Activated naive CD4-positive, alpha-beta T cell treated with anti-CD3 and anti-CD28 coated beads, Interleukin-2, amount 50 U/mL, for 24 hours (primary cell): ENCODE measurements at regions not wholly inside any gene's neighbourhood (a gene's known extent, or its start where the extent isn't known, plus 50 kb on each side); places are given as distances from the start of the nearest gene placed in this dataset.

Experiments
- H3K27ac Mint-ChIP-seq: one replicate; pipeline ENCODE4 v1.8.0; 2021; ENCODE audit warnings: mild to moderate bottlenecking, mixed read lengths
- H3K27me3 Mint-ChIP-seq: one replicate; pipeline ENCODE4 v1.8.0; 2021; ENCODE audit warnings: mixed read lengths
- H3K36me3 Mint-ChIP-seq: one replicate; pipeline ENCODE4 v1.8.0; 2021; ENCODE audit warnings: mixed read lengths
- H3K4me1 Mint-ChIP-seq: one replicate; pipeline ENCODE4 v1.8.0; 2021; ENCODE audit warnings: mixed read lengths
- H3K4me3 Mint-ChIP-seq: one replicate; pipeline ENCODE4 v1.8.0; 2021; ENCODE audit warnings: mild to moderate bottlenecking, mixed read lengths
- H3K9me3 Mint-ChIP-seq: one replicate; pipeline ENCODE4 v1.8.0; 2021; ENCODE audit warnings: mixed read lengths

DNA sequence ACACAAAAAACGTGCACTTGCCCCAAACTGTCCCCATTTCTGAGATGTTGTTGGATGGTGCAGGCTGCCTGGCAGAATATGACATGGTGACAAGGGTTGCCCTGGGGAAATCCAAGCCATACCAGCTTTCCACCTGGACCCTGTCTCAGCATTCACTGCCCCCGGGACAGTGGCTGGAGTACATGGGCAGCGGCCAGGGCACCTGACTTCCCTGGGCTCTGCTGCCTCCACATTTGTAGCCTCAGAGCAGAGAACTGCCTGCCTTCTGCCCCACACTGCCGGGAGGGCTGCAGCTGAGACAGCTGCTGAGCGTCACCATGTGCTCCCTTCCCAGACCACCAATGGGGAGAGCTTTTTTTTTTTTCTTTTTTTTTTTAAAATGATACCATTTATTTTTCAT, 222.9 kb upstream of the ZNF32 start:
- H3K9me3 Mint-ChIP-seq, result no peaks in the 10 kb centered on the region
- H3K27ac Mint-ChIP-seq, result no peak overlapping the region
- H3K36me3 Mint-ChIP-seq, result no peaks in the 10 kb centered on the region
- no peaks in the 10 kb centered on the region for H3K27me3 Mint-ChIP-seq
- no peak overlapping the region for H3K4me3 Mint-ChIP-seq
- H3K4me1 Mint-ChIP-seq, result no peaks in the 10 kb centered on the region

DNA sequence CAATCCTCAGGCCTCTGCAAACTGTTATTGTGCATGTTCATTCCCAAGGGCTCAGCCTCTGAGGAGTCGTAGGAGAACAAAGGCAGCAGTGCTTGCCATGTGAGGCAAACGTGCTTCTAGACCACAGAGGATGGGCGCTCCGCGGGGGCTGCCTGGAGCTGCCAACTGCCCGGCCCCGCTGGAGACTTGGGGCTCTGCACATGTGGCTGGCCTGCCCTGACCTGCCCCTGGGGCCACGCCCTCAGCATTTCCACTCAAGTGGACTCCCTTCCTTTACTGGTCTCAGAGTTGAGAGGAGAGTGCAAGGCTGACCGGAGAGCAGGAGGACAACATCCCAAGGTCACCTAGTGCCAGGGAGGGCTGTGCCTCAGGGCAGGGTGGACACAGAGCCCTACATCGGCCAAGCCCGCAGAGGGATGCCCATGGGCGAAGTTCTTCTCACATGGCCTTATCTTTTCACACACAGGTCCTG, 222.3 kb upstream of the ZNF32 start:
- Mint-ChIP-seq H3K27me3 (no peaks in the 10 kb centered on the region), H3K4me3 (no peak overlapping the region), H3K4me1 (no peaks in the 10 kb centered on the region), H3K27ac (no peak overlapping the region), H3K9me3 (no peaks in the 10 kb centered on the region), H3K36me3 (no peaks in the 10 kb centered on the region)

DNA sequence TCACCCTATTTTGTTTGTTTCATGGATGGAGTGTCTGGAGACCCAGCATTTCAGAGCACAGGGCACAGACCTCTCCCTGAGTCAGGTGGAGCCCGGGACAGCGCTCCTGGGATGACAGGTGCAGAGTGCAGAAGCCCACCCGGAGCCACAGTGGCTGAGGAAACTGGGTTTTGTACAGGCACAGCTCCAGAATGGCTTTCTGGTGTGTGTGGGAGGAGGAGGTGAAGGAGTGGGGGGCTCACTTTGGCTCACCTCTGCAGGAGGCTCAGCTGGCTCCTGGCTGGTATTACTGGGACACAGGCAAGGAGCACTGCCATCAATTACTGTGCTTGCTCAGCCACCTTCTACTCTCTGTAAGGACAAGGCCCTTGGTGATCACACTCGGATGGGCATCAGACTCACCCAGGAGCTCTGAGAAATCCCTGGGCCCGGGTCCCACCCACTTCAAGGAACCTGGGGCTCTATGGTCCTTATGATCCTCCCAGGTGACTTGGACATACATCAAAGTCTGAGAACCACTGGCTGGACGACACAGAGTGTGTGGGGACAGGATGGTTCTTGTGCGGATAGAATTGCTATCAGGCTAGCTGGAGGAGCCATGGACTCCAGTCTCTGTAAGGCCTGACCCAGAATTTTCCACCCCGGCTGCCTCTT, 221.1 kb upstream of the ZNF32 start:
- no peaks in the 10 kb centered on the region for H3K9me3 Mint-ChIP-seq
- no peaks in the 10 kb centered on the region for H3K36me3 Mint-ChIP-seq
- H3K4me1 Mint-ChIP-seq, result no peaks in the 10 kb centered on the region
- H3K4me3 Mint-ChIP-seq, result no peak overlapping the region
- H3K27me3 Mint-ChIP-seq, result no peaks in the 10 kb centered on the region
- H3K27ac Mint-ChIP-seq, result no peak overlapping the region

DNA sequence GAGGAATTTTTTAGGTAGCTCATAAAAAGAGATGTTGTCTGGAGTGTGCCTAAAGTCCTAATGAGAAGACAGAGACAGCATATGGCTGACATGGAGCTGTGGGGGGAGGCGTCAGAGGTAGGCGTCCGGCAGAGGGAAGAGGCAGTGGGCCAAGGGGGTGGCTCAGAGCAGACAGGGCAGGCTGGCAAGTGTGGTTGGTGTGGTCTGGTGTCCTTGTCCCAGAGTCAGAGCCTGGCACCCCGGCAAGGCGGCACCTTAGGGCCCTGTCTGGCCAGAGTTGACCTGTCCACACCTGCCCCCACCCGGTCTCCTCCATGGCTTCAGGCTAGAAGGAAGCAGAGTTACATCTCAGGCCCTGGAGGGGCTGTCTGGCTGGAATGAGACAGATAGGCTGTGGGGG, 220.3 kb upstream of the ZNF32 start:
- Mint-ChIP-seq H3K27me3 (no peaks in the 10 kb centered on the region), H3K4me1 (no peaks in the 10 kb centered on the region), H3K27ac (peak overlapping the region; percentile 6), H3K9me3 (no peaks in the 10 kb centered on the region), H3K36me3 (no peaks in the 10 kb centered on the region), H3K4me3 (no peak overlapping the region)

DNA sequence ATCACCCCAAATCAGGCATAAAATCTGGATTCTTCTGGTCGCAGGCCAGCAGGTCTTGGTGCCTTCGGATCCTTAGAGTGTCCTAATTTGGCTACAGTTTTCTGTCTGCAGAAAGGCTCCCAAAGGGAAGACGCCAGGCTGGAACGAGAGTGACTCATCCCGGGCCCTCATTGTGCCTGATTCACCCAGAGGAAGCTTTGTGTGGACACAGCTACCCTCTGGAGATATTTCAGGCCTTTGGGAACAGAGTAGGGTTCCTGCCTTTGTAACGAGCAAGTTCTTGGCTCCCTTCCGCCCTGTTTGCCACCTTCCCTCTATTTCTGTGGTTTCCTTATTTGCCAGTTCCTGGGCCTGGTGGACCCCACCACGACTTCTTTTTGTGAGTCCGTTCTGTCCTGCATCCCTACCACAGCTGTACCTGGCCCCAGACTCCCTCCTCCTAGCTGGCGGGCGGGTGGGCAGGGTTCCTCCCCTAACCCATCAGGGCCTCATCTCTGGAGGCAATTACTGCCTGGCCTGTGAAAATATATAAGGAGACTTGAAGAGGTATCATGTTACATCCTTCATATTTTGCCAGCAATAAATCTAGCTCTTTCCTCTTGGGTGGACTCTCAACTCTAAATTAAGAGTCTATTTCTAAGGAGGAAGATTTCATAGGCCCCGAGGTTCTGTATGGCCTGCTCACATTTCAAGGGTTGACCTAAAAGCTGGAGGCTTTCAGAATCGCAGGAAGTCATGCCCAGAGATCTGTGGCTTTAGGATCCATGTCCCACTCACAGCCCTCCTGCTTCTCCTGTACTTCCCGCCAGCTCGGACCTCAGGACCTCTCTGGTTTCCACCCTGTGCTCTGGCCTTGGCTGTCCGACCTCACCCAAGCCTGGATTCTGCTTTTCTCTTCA, 219.2 kb upstream of the ZNF32 start:
- no peak overlapping the region for H3K27ac Mint-ChIP-seq
- H3K9me3 Mint-ChIP-seq, result no peaks in the 10 kb centered on the region
- H3K4me1 Mint-ChIP-seq, result no peaks in the 10 kb centered on the region
- no peaks in the 10 kb centered on the region for H3K36me3 Mint-ChIP-seq
- no peaks in the 10 kb centered on the region for H3K27me3 Mint-ChIP-seq
- H3K4me3 Mint-ChIP-seq, result no peak overlapping the region

DNA sequence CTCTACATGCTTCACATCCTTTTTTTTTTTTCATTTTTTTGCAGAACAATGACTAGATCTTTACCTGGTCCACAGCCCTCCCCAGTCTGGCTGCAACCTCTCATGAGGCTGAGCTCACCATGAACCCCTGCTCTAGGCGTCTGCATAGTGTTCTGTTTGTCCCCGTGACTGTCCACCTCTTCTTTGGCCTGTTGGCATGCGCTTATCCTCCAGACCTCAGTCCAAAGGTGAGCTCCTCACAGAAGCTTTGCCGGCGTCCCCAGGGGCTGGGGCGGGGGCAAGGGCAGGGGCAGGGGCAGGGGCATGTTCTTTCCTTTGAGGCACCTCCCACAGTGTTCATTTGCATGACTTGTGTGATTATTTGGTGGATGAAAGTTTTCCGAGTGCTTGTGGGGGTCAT, 218.4 kb upstream of the ZNF32 start:
- no peaks in the 10 kb centered on the region for H3K9me3 Mint-ChIP-seq
- H3K27ac Mint-ChIP-seq, result no peak overlapping the region
- no peak overlapping the region for H3K4me3 Mint-ChIP-seq
- H3K36me3 Mint-ChIP-seq, result no peaks in the 10 kb centered on the region
- peaks cover 4% of the 10 kb centered on the region for H3K4me1 Mint-ChIP-seq
- no peaks in the 10 kb centered on the region for H3K27me3 Mint-ChIP-seq

DNA sequence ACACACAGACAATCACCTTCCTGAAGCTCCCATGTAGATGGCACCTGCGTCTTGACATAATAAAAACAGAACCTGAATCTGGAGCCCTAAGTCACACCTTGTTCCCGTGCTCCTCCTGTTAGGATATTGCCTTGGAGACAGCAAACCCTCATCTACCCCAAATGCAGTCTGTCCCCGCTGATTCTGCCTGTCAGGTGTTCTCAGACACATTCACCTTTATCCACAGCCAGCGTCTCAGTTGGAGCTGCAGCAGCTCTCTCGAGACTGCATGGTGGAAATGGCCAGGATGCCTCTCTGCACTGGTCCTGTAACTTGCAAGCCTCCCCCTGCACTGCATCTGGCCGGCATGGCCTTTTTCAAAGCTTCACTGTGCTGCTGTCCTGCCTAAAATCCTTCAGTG, 218.0 kb upstream of the ZNF32 start:
- H3K27me3 Mint-ChIP-seq, result no peaks in the 10 kb centered on the region
- H3K4me1 Mint-ChIP-seq, result peaks cover 7% of the 10 kb centered on the region
- no peaks in the 10 kb centered on the region for H3K36me3 Mint-ChIP-seq
- no peak overlapping the region for H3K4me3 Mint-ChIP-seq
- no peaks in the 10 kb centered on the region for H3K9me3 Mint-ChIP-seq
- H3K27ac Mint-ChIP-seq, result no peak overlapping the region

DNA sequence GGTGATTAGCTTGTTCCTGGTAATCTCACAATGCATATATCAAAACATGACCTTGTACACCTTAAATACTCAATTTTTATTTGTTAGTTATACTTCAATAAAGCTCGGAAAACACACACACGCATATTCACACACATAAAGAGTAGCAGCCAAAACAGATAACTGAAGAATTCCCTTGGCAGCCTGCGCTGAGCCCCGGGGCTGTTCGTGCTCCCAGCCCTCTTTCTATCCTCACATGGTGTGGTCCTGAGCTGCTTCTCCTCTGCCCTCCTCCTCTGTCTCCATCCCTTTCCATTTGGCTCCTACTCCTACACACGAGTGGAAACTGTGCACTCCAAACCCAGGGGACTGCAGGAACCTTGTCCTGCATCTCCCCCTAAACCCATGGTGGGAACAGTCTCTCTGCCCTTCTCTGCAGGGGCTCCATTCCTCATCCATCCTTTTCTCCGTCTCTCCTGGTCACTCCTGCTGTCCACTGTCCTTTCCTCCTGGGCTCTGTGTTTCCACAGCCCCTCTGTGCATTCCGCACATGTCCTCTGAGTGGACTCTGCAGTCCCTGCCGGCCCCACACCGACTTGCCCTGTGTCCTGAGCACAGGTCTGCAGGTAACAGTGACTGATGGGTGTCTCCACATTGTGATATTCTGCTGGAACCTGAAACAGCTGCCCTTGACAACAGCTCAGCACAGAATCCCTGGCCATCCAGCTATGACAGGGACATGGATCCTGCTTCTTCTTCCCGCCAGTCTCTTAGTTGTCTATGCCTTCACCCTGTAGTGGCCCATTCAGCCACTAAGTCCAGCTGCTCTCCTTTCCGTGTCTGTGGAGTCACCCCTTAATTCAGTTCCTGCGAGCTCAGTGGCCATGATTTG, 216.8 kb upstream of the ZNF32 start:
- Mint-ChIP-seq H3K36me3 (no peaks in the 10 kb centered on the region), H3K27ac (no peak overlapping the region)

DNA sequence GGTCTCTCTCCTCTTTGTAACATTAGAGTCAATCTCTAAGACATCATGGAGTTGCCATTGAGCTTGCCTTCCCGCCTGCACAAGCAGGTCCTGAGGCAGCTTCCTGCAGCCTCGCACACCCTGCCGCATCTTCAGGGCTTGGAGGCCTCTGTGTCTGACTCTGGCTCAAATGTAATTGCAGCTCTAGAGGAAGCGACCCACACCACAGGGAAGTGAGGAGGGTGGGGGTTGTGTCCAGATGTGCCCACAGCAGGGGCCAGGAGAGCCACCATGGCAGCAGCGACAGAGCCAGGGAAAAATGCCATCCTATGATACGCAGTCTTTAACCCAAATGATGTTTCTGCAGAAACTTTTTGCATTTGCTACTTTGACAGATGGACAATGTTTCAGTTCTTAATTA, 216.0 kb upstream of the ZNF32 start:
- Mint-ChIP-seq H3K4me3 (no peak overlapping the region), H3K36me3 (no peaks in the 10 kb centered on the region), H3K4me1 (peaks cover 7% of the 10 kb centered on the region), H3K27ac (no peak overlapping the region), H3K9me3 (no peaks in the 10 kb centered on the region), H3K27me3 (no peaks in the 10 kb centered on the region)

More for the DNA sequence above, 216.8 kb upstream of the ZNF32 start:
- Mint-ChIP-seq H3K9me3 (no peaks in the 10 kb centered on the region), H3K27me3 (no peaks in the 10 kb centered on the region), H3K4me1 (peaks cover 7% of the 10 kb centered on the region), H3K4me3 (no peak overlapping the region)

DNA sequence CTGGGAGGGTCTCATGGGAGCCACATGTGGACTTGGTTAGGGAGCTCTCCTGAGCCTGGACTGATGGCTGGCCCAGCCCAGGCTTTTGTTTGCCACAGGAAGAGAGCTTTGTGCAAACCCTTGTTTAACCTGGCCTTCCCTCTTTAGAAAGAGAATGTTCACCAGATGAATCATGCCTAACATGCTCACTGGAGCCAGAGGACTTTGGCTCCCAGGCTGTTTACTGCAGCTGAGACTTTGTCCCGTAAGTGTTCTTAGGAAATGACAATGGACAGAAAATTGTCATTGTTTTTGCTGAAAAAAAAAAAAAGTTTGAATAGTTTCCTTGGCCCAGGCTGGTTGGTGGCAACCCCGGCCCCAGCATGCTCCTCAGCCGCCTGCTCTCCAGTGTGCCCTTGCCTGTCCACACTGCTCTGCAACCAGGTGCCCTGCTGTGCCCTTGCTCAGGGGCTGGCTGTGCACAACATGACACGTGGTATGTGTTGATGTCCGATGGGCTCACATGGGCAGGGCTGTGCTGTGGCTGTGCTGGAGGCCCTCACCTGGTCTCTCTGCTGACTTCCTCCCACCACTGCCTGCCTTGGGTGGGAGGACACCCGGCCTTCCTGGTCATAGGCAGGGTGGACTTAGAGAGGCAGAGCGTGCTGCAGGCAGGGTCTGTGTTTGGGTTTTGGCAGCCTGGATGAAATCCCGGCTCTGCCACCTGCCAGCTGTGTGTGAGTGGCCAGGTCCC, 215.3 kb upstream of the ZNF32 start:
- Mint-ChIP-seq H3K27me3 (no peaks in the 10 kb centered on the region), H3K9me3 (no peaks in the 10 kb centered on the region), H3K36me3 (no peaks in the 10 kb centered on the region), H3K27ac (no peak overlapping the region), H3K4me3 (no peak overlapping the region), H3K4me1 (peaks cover 7% of the 10 kb centered on the region)

DNA sequence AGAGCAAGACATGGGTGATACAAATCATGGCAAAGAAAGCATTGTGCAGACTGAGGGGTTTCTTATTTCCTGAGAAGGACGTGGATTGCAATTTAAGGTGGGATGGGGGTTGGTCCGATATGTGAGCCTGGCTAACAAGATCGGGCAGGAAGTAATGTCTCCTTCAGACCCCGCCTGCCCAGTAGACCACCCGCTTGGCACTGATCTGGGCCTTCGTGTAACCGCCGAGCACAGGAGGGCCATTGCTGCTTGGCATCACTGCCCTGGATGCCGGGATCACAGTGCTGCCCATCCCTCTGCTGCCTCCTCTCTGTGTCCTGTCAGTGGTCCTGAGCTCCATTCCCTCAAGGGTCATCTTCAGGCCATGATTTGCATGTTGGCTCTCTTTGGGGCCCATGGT, 214.6 kb upstream of the ZNF32 start:
- H3K27me3 Mint-ChIP-seq, result no peaks in the 10 kb centered on the region
- H3K27ac Mint-ChIP-seq, result no peak overlapping the region
- H3K36me3 Mint-ChIP-seq, result no peaks in the 10 kb centered on the region

DNA sequence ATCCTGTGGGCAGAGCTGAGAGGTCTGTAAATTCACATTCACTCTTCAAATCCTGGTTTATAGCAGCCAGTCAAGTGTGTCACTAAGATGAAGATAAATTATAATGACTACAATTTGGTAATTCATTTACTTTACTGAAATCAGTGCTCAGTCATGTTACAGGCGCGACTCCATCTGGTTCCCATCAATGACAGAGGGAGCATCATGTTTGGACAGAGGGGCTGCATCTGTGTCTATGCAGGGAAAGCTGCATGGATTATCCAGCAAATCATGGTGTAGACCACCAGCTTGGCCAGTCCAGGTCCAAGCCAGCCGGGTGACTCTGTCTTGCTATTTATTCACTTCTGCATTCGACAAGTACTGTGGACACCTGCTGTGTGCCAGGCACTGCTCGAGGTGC, 214.1 kb upstream of the ZNF32 start:
- H3K9me3 Mint-ChIP-seq, result no peaks in the 10 kb centered on the region
- no peak overlapping the region for H3K4me3 Mint-ChIP-seq

More for the DNA sequence above, 214.6 kb upstream of the ZNF32 start:
- Mint-ChIP-seq H3K4me1 (peaks cover 7% of the 10 kb centered on the region), H3K4me3 (no peak overlapping the region), H3K9me3 (no peaks in the 10 kb centered on the region)

DNA sequence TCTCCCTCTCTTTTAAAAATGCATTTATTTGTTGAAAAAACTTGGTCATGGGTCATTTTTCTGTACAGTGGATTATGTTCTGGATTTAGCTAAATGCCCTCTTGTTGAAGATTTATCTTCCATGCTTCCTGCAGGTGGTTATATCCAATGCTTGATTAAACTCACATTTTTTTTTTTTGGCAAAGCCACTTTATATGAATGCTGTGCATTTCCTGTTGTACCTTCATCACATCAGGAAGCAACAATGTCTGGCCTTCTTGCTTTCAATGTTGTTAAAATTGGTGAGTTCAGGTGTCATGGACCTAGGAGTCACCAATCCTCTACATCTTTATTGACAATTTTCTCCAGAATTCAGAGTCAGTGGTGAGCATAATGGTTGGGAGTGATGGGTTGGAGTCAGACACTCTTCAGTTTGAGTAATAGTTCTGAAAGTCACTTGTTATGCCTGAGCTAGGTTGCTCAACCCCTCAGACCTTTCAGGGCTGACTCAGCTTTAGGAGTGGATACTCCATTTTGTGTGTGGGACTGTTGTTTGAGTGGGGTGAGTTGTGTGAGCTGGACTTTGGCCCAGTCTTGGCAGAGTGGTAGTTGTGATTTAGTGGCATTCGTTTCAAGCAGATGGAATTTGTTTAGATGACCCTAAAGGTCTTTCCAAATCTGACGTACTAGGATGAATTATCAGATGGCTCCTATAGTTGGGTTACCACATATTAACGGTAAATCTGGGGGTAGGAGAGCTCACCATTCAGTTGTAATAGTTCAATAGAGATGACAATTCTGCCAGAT, 213.5 kb upstream of the ZNF32 start:
- no peaks in the 10 kb centered on the region for H3K27me3 Mint-ChIP-seq
- H3K4me3 Mint-ChIP-seq, result no peak overlapping the region
- H3K27ac Mint-ChIP-seq, result no peak overlapping the region
- H3K9me3 Mint-ChIP-seq, result no peaks in the 10 kb centered on the region
- peaks cover 7% of the 10 kb centered on the region for H3K4me1 Mint-ChIP-seq
- H3K36me3 Mint-ChIP-seq, result no peaks in the 10 kb centered on the region

More for the DNA sequence above, 214.1 kb upstream of the ZNF32 start:
- Mint-ChIP-seq H3K4me1 (peaks cover 7% of the 10 kb centered on the region), H3K36me3 (no peaks in the 10 kb centered on the region), H3K27me3 (no peaks in the 10 kb centered on the region), H3K27ac (no peak overlapping the region)

DNA sequence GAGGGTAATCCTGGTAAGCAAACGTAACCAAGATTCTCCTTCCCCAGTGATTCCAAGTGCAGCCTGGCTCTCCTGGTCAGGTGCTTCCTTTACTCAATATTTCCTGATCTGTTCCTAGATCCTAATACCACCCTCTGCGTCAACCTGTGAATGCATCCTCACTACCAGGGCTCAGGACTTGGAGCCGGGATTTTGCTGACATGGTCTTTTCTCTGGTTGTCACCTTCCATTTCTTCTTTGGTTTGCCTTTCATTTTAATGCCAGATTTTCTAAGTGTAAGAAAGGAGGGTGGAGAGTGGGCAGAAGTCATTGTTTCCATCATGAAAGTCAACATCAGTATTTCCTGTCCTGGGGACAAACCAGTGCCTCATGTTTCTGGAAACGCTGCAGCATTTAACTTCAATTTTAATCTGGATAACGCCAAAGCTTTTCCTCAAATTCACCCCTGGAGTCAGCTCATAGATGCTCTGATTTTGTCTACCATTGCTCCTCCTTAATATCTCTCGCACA, 210.4 kb upstream of the ZNF32 start:
- no peaks in the 10 kb centered on the region for H3K27me3 Mint-ChIP-seq
- peaks cover 7% of the 10 kb centered on the region for H3K4me1 Mint-ChIP-seq
- no peak overlapping the region for H3K27ac Mint-ChIP-seq
- H3K36me3 Mint-ChIP-seq, result no peaks in the 10 kb centered on the region
- H3K4me3 Mint-ChIP-seq, result no peak overlapping the region
- H3K9me3 Mint-ChIP-seq, result no peaks in the 10 kb centered on the region
